Epithelial cell of esophagus (primary cell): ENCODE measurements at regions not wholly inside any gene's neighbourhood (a gene's known extent, or its start where the extent isn't known, plus 50 kb on each side); places are given as distances from the start of the nearest gene placed in this dataset.

Experiments
- DNase-seq: peaks from one replicate; pipeline ENCODE4 v3.0.0; 2010; ENCODE audit warnings: low read depth
- H3K4me3 ChIP-seq: 2 replicates; pipeline ENCODE4 v1.5.1; 2011; ENCODE audit warnings: mild to moderate bottlenecking, low read length, control low read depth
- CTCF ChIP-seq: IDR thresholded peaks from 2 replicates; pipeline ENCODE4 v1.5.1; 2011; ENCODE audit warnings: low read depth, mild to moderate bottlenecking, low read length, control low read depth, inconsistent platforms; ENCODE audit not compliant: insufficient read depth; ENCODE audit errors: missing control alignments

GRCh38 chr10:78516756-78517155 lies 483.1 kb downstream of the RPS24 start:
- no peak for DNase-seq
- H3K4me3 ChIP-seq, result no peak overlapping the region
- TF ChIP-seq CTCF, result no peak

GRCh38 chr10:78518224-78518623 lies 484.6 kb downstream of the RPS24 start:
- no peak for DNase-seq
- H3K4me3 ChIP-seq, result no peak overlapping the region
- TF ChIP-seq CTCF, result no peak

- TF ChIP-seq CTCF, result peak; percentile 58
- H3K4me3 ChIP-seq, result no peak overlapping the region
- peak; percentile 84 for DNase-seq
Observed at GRCh38 chr10:78520737-78521430, 487.2 kb downstream of the RPS24 start.

GRCh38 chr10:78523453-78523852 lies 489.8 kb downstream of the RPS24 start:
- DNase-seq, result no peak
- TF ChIP-seq CTCF, result no peak
- no peak overlapping the region for H3K4me3 ChIP-seq

GRCh38 chr10:78524342-78524741 lies 490.7 kb downstream of the RPS24 start:
- H3K4me3 ChIP-seq, result no peak overlapping the region
- no peak for DNase-seq
- no peak for TF ChIP-seq CTCF

GRCh38 chr10:78524941-78525340 lies 491.3 kb downstream of the RPS24 start:
- no peak overlapping the region for H3K4me3 ChIP-seq
- no peak for TF ChIP-seq CTCF
- DNase-seq, result no peak

GRCh38 chr10:78526347-78526746 lies 492.7 kb downstream of the RPS24 start:
- no peak overlapping the region for H3K4me3 ChIP-seq
- TF ChIP-seq CTCF, result no peak
- DNase-seq, result no peak
